Natural killer cell (primary cell): ENCODE measurements at regions not wholly inside any gene's neighbourhood (a gene's known extent, or its start where the extent isn't known, plus 50 kb on each side); places are given as distances from the start of the nearest gene placed in this dataset.

Source experiments
- ATAC-seq, 3 donors: fragments of 150-1000 bp in 2 of 3; fragments of 200-7000 bp in 1 of 3; cut with Tn5 transposase; 1 replicate in 1 of 3; 2 replicates in 2 of 3; pipeline ENCODE4 v1.10.0; 2021; ENCODE audit warnings: mild to moderate bottlenecking in 2 of 3, moderate library complexity in 2 of 3
- DNase-seq, 2 donors: peaks; one replicate each; pipeline versions ENCODE4 v3.0.0 to v3.0.0-alpha.2; 2013 to 2021; ENCODE audit warnings: mixed read lengths in 1 of 2
- H3K27ac ChIP-seq: one replicate; pipeline ENCODE4 v1.5.1; 2013; ENCODE audit warnings: mild to moderate bottlenecking, low read length
- H3K27me3 ChIP-seq: one replicate; pipeline ENCODE4 v1.6.1; 2013; ENCODE audit warnings: low read length; ENCODE audit not compliant: control insufficient read depth, insufficient read depth
- H3K36me3 ChIP-seq: one replicate; pipeline ENCODE4 v1.6.1; 2013; ENCODE audit warnings: low read length; ENCODE audit not compliant: control insufficient read depth, insufficient read depth
- H3K4me1 ChIP-seq: one replicate; pipeline ENCODE4 v1.6.1; 2013; ENCODE audit warnings: low read length; ENCODE audit not compliant: control insufficient read depth, insufficient read depth
- H3K4me3 ChIP-seq: one replicate; pipeline ENCODE4 v1.5.1; 2013; ENCODE audit warnings: low read length
- H3K9me3 ChIP-seq: one replicate; pipeline ENCODE4 v1.6.1; 2013; ENCODE audit warnings: low read length; ENCODE audit not compliant: control insufficient read depth, insufficient read depth
- H3K27ac Mint-ChIP-seq, 2 donors: one replicate each; pipeline ENCODE4 v1.8.0; 2022; ENCODE audit warnings: mild to moderate bottlenecking in 2 of 2, mixed read lengths in 2 of 2, moderate library complexity in 1 of 2
- H3K27me3 Mint-ChIP-seq, 2 donors: one replicate each; pipeline ENCODE4 v1.8.0; 2022; ENCODE audit warnings: low read depth in 2 of 2, mixed read lengths in 2 of 2
- H3K36me3 Mint-ChIP-seq: one replicate; pipeline ENCODE4 v1.8.0; 2022; ENCODE audit warnings: mixed read lengths
- H3K4me1 Mint-ChIP-seq, 2 donors: one replicate each; pipeline ENCODE4 v1.8.0; 2022; ENCODE audit warnings: mixed read lengths in 2 of 2
- H3K4me3 Mint-ChIP-seq: one replicate; pipeline ENCODE4 v1.8.0; 2022; ENCODE audit warnings: mild to moderate bottlenecking, moderate library complexity, mixed read lengths
- H3K9me3 Mint-ChIP-seq, 2 donors: one replicate each; pipeline ENCODE4 v1.8.0; 2022; ENCODE audit warnings: mixed read lengths in 2 of 2
- WGBS: methylation state at CpG from one replicate; pipeline ENCODE4 v1.1.7; 2013; ENCODE audit warnings: missing lambda C conversion rate; ENCODE audit not compliant: insufficient coverage; 5-methylcytosine and 5-hydroxymethylcytosine counted together
- intact Hi-C: fragments of 100-400 bp; cut with micrococcal nuclease; formaldehyde crosslinking; loops from one replicate; pipeline ENCODE4 v1.14.2; 2022
- TF ChIP-seq, protein P1 (sequence below): fragments of 200-600 bp; IDR thresholded peaks from one replicate; pipeline ENCODE4 v1.8.0; 2022; ENCODE audit warnings: antibody characterized with exemption

DNA sequence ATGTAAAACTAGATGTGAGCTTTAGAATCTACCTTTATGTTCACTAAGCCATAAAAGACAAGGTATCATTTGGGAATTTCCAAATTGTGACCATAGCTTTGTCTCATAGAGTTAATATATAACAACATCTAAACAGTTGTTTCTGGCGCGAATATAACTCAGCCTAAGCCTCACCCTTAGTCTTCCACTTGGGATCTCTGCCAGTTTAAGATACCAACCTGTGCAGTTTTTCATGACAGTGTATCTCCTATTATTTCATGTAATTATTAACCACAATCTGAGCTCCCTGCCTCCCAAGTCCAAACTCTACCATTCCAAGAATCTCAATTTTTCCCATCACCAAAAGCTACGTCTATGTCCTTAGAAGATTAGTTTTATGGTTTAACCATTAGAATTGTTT lies 572.5 kb upstream of the ISX start:
- no peaks in the 10 kb centered on the region for H3K9me3 ChIP-seq
- TF ChIP-seq, protein P1, sequence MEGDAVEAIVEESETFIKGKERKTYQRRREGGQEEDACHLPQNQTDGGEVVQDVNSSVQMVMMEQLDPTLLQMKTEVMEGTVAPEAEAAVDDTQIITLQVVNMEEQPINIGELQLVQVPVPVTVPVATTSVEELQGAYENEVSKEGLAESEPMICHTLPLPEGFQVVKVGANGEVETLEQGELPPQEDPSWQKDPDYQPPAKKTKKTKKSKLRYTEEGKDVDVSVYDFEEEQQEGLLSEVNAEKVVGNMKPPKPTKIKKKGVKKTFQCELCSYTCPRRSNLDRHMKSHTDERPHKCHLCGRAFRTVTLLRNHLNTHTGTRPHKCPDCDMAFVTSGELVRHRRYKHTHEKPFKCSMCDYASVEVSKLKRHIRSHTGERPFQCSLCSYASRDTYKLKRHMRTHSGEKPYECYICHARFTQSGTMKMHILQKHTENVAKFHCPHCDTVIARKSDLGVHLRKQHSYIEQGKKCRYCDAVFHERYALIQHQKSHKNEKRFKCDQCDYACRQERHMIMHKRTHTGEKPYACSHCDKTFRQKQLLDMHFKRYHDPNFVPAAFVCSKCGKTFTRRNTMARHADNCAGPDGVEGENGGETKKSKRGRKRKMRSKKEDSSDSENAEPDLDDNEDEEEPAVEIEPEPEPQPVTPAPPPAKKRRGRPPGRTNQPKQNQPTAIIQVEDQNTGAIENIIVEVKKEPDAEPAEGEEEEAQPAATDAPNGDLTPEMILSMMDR = no peak
- DNase-seq (no peak), ATAC-seq (no peak)
- peaks cover 4 to 10% of the 10 kb centered on the region in 2 donors for H3K9me3 Mint-ChIP-seq
- H3K36me3 Mint-ChIP-seq = no peaks in the 10 kb centered on the region
- no peaks in the 10 kb centered on the region for H3K36me3 ChIP-seq
- intact Hi-C loops = no loop called here
- H3K4me1 ChIP-seq = no peaks in the 10 kb centered on the region
- no peaks in the 10 kb centered on the region for H3K27me3 ChIP-seq
- no peak overlapping the region for H3K4me3 Mint-ChIP-seq
- H3K27ac ChIP-seq = no peak overlapping the region
- no peaks in the 10 kb centered on the region for H3K4me1 Mint-ChIP-seq
- H3K27ac Mint-ChIP-seq = no peak overlapping the region
- H3K27me3 Mint-ChIP-seq = no peaks in the 10 kb centered on the region
- 84% methylated on average over 2 of the region's 3 CpGs for WGBS
- H3K4me3 ChIP-seq = no peak overlapping the region

DNA sequence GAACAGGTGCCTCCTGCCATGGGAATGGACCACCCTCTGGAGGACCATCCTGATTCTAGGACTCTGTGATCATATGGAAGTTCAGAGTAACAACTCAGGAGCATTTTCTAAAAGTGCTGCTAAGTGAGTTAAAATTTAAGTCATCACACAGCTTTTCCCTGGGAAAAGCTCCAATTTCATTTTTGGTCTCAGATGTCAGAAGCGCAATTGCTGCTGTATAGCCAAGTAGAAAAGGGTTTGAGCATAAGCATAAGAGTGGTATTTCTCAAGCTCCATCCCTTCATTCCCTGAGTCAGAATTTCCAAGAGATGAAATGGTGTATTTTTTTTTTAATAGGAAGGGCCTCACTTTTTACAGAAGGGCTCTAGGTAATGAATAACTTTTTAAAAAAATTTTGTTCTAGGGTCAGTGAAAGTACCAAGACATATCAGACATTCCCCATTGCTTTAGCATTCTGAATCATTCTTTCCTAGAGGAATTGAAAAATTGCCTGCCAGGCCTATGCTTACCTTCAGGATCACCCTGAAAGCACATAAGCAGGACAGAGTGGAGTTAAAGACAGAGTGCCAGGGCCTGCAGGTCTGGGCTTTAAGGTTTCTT lies 564.5 kb upstream of the ISX start:
- no peak for DNase-seq
- no peak overlapping the region for H3K27ac ChIP-seq
- no peaks in the 10 kb centered on the region for H3K27me3 ChIP-seq
- H3K27me3 Mint-ChIP-seq = no peaks in the 10 kb centered on the region
- intact Hi-C loops = no loop called here
- 88% methylated on average over 1 of the region's 1 CpG for WGBS
- no peaks in the 10 kb centered on the region for H3K36me3 Mint-ChIP-seq
- no peaks in the 10 kb centered on the region for H3K4me1 ChIP-seq
- TF ChIP-seq, protein P1 = no peak
- H3K36me3 ChIP-seq = no peaks in the 10 kb centered on the region
- no peaks in the 10 kb centered on the region for H3K4me1 Mint-ChIP-seq
- no peak for ATAC-seq
- H3K4me3 Mint-ChIP-seq = no peak overlapping the region
- no peaks in the 10 kb centered on the region for H3K9me3 ChIP-seq
- H3K27ac Mint-ChIP-seq = no peak overlapping the region
- no peak overlapping the region for H3K4me3 ChIP-seq
- peaks cover 5 to 7% of the 10 kb centered on the region in 2 donors for H3K9me3 Mint-ChIP-seq

DNA sequence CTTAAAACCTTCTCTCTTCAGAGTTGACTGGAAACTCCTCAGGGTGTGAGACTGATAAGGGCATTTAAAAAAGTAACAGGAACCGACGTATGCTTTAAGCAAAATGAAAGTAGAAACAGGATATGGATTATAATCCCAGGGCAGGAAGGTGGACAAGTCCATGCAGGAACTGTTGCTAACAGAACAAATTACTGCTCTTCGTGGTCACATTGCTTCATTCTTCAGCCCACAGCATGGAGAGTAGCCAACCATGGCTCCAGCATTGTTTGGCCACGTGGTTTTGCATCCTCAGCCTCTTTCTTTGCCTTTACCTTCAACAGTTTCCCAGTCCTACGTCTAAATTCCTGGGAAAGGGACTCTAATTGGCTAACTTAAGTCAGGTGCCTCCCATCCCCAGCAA lies 563.1 kb upstream of the ISX start:
- H3K4me1 ChIP-seq = no peaks in the 10 kb centered on the region
- no peaks in the 10 kb centered on the region for H3K27me3 ChIP-seq
- H3K27me3 Mint-ChIP-seq = no peaks in the 10 kb centered on the region
- no peaks in the 10 kb centered on the region for H3K9me3 ChIP-seq
- intact Hi-C loops = no loop called here
- H3K4me3 Mint-ChIP-seq = no peak overlapping the region
- ATAC-seq (no peak), DNase-seq (no peak)
- H3K9me3 Mint-ChIP-seq = peaks cover 3 to 5% of the 10 kb centered on the region in 2 donors
- no peak overlapping the region for H3K27ac ChIP-seq
- no peaks in the 10 kb centered on the region for H3K4me1 Mint-ChIP-seq
- H3K36me3 ChIP-seq = no peaks in the 10 kb centered on the region
- TF ChIP-seq, protein P1 = no peak
- WGBS = 43% methylated on average over 5 of the region's 5 CpGs
- no peak overlapping the region for H3K4me3 ChIP-seq
- H3K36me3 Mint-ChIP-seq = no peaks in the 10 kb centered on the region
- H3K27ac Mint-ChIP-seq = no peak overlapping the region

DNA sequence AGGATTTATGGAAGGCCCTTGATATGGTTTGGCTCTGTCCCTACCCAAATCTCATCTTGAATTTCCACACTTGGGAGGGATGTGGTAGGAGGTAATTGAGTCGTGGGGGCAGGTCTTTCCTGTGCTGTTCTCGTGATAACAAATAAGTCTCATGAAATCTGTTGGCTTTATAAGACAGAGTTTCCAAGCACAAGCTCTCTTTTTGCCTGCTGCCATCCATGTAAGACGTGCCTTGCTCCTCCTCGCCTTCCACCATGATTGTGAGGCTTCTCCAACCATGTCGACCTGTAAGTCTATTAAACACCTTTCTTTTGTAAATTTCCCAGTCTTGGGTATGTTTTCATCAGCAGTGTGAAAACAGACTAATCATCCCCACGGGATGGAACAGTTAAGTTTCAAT lies 557.2 kb upstream of the ISX start:
- ATAC-seq (no peak), DNase-seq (no peak)
- TF ChIP-seq, protein P1 = no peak
- Mint-ChIP-seq H3K4me3 (no peak overlapping the region), H3K27ac (no peak overlapping the region), H3K9me3 (peaks cover 2 to 8% of the 10 kb centered on the region in 2 donors), H3K36me3 (no peaks in the 10 kb centered on the region), H3K4me1 (no peaks in the 10 kb centered on the region), H3K27me3 (no peaks in the 10 kb centered on the region)
- 55% methylated on average over 6 of the region's 6 CpGs for WGBS
- no peaks in the 10 kb centered on the region for H3K9me3 ChIP-seq
- no peak overlapping the region for H3K4me3 ChIP-seq
- no peak overlapping the region for H3K27ac ChIP-seq
- no peaks in the 10 kb centered on the region for H3K4me1 ChIP-seq
- no peaks in the 10 kb centered on the region for H3K36me3 ChIP-seq
- intact Hi-C loops = no loop called here
- no peaks in the 10 kb centered on the region for H3K27me3 ChIP-seq
